Ramos (cell line): ENCODE measurements at regions not wholly inside any gene's neighbourhood (a gene's known extent, or its start where the extent isn't known, plus 50 kb on each side); places are given as distances from the start of the nearest gene placed in this dataset.

Experiments
- in situ Hi-C: fragments of 300-500 bp; cut with MboI; formaldehyde crosslinking; loops from one replicate; pipeline ENCODE4 v1.14.3; 2022; ENCODE audit warnings: low sequenced_read_pairs; ENCODE audit not compliant: unreplicated experiment

DNA sequence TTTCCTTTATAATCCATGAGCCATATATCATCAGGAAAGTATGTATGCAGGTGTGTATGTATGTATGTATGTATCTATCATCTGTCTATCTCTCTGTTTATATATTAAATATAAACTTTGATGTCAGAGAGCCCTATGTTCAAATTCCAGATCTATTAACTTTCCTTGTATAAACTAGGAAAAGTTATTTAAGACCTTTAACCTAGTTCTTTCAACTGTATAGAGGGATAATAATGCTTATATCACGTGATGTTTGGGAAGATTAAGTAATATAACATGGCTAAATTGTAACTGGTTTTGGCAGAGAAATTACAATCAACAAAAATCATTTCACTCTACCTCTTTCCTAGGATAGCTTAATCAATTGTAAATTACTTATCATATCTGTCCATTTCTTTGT is 628.3 kb upstream of the IGFBP3 start:
- in situ Hi-C loops = no loop called here

GRCh38 chr7:46547044-46547443 is 626.0 kb upstream of the IGFBP3 start:
- in situ Hi-C loops = no loop called here

GRCh38 chr7:46545790-46546189 is 624.7 kb upstream of the IGFBP3 start:
- in situ Hi-C loops = no loop called here

DNA sequence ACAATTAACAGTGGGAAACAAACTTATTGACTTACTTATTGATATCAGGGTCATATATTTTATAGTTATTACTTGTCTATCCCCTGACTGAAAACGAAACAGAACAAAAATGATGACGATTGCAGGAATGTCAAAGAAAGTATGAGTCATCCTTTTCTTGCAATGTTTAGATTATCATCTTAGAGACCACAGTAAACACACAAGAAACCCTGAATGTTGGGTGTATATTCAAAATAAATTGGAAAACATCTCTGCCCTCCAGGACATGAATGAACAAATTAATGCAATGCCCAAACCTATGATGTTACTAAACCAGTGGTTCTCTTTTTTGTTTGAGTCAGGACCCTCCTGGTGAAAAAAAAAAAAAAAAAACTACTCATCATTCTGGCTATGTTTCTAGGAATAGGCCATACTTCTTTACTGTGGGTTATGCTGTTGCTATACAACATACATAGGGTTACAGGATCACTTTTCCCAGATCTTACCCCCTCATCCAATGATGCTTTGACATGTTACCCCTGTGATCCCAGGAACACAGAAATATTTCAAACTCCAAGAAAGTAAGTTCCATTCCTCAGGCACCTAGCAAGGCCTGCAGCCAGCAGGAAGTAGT is 623.4 kb upstream of the IGFBP3 start:
- in situ Hi-C loops = no loop called here

DNA sequence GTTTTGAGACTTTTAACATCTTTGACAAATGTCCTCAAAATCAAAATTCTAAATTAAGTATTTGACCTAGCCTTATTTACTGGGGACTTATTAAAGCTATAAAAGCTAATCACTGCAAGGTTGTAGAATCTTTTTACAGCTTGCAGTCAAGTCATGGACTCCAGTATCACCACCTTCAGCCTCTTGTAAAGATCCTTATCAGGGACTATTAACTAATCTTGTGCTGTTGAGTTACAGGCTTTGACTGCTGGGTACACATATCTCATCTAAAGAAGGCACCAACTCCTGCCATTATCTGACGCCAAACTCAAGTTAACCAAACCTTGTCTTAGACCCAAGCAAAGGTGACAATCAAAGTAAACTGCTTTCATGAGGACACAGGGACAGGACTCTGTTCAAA is 621.0 kb upstream of the IGFBP3 start:
- in situ Hi-C loops = no loop called here

- in situ Hi-C loops = no loop called here
Observed at GRCh38 chr7:46539892-46540483, 618.9 kb upstream of the IGFBP3 start.

GRCh38 chr7:46537191-46537905 is 616.3 kb upstream of the IGFBP3 start:
- in situ Hi-C loops = no loop called here

GRCh38 chr7:46534664-46535588 is 613.9 kb upstream of the IGFBP3 start:
- in situ Hi-C loops = no loop called here

DNA sequence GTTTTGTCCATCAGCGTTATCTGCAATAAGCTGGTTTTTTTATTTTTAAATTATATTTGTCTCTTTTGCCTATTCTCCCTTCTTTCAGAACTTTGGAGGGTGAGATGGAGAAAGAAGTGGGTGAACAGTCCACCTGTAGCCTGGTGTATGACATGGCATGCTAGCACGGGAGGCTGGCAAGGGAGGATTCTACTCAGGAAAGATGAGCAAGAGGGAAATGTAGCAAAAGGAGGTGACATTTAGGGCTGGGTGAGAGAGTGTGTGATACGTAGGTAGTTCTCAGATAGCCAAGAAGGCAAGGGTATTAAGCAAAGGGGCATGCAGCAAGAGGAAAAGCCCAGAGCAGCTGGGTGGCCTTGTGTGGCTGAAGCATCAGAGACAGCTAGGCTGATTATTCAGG is 612.9 kb upstream of the IGFBP3 start:
- in situ Hi-C loops = no loop called here

- in situ Hi-C loops = no loop called here
Observed at GRCh38 chr7:46532571-46532970, 611.5 kb upstream of the IGFBP3 start.

DNA sequence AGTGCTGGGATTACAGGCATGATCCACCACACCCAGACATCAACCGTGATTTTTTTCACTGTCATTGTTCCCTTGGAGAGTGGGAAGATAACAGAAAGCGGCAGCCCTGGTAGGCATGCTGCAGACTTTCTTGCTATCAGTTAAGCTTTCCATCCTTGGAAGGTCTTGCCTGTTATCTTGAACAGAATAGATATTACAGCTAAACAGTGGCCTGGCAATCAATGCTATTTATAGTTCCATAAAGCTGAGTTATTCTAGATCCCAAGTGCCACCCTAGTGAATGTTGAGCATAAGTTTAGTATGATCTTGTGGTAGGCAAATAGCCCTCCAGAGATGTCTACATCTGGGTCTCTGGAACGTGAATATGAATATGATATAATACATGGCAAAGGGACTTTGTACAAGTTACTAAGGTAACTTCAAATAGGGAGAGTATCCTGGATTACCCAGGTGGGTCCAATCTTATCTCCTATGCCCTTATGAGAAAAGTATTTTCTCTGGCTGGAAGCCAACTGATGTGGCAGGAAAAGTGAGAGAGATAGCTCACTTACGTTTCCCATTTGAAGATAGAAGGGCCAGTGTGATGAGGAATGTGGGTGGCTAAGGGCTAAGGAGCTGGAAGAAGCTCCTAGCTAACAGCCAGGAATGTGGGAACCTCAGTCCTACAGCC is 609.1 kb upstream of the IGFBP3 start:
- in situ Hi-C loops = no loop called here

DNA sequence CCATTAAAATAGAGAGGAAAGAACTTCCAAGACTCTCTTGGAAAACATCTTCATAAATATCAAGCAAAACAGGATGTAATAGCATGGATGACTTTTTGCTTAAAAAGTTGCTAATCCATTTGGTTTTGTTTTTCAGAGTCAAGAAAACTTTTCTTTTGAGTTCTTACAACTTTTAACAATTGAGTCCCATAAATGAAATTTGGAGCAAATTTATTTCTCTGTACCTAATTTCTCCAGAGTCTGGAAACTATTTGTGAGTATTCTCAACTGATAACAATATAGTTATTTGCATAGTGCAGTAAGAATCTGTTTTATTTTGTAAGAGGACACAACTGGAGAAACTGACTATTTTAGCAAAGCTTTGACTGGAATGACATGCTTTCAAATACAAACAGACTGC is 606.3 kb upstream of the IGFBP3 start:
- in situ Hi-C loops = no loop called here

- in situ Hi-C loops = no loop called here
Observed at GRCh38 chr7:46525876-46526275, 604.8 kb upstream of the IGFBP3 start.

DNA sequence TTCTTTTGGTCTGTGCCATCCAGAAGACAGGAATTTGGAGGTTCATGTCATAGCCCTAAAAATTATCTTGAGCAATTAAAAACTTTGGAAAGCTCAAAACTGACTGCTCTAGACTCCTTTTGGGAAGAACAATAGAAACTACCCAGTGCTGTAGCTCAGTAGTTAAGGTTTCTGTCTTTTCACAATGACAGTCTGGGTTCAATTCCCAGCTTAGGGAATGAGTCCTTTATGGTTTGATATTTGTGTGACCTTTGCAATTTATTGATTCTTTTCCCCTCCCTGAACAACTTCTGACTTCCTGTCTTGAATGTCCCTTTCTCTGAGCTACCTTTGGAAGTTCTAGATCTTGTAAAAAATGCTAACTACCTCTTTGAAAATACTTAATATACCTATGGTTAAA is 603.3 kb upstream of the IGFBP3 start:
- in situ Hi-C loops = no loop called here

- in situ Hi-C loops = no loop called here
Observed at GRCh38 chr7:46522354-46522906, 601.4 kb upstream of the IGFBP3 start.

DNA sequence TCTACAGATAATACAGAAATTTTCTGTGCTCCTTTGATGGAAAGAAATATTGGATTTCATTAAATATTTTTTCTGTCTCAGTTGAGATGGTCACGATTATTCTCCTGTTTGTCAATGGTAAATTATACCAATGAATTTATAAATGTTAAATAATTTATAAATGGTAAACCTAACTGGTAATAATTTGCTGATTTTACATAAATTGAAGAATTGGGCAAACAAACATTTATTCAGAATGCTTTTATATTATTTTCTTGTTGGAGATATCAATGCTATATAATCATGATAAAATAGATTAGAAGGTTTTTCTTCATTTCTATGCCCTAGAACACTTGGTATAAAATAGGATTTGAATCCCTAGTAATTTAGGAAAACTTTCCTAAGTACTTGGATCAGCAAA is 597.6 kb upstream of the IGFBP3 start:
- in situ Hi-C loops = no loop called here

DNA sequence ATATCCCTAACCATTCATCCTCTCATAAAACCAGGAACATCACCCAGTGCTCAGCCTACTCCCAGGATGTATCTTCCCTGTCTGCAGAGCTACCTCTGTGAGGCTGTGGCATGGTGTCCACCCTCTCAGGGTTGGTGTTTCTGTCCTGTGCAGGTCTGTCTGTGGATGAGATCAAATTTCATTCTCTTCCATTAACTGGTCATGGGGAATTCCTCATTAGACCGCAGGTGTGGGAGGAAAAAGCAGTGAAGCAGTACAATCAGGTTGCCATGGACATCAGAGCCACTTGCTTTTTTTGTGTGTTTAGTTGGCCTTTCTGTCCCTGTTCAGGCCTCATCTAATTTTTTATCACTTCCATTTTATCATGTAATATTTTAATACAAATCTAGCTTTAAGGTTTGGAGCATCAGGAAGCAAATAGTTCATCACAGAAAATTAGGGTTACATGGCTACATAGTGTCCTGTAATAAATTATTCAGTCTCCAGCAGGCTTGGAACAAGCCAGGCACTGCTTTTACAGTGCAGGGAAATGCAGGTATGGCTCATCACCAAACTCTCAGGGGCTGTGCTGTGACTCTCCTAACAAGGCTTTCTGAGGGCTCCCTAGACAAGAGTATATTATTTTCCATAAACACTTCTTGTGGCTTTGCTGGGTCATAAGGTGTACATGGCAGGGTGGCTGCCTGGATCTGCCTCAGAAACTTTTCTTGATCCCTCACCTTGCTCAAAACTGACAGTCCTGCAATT is 594.9 kb upstream of the IGFBP3 start:
- in situ Hi-C loops = no loop called here

- in situ Hi-C loops = no loop called here
Observed at GRCh38 chr7:46513447-46513848, 592.4 kb upstream of the IGFBP3 start.

- in situ Hi-C loops = no loop called here
Observed at GRCh38 chr7:46512891-46513413, 591.9 kb upstream of the IGFBP3 start.
